MM.1S (cell line): ENCODE measurements at regions not wholly inside any gene's neighbourhood (a gene's known extent, or its start where the extent isn't known, plus 50 kb on each side); places are given as distances from the start of the nearest gene placed in this dataset.

Source experiments
- DNase-seq: peaks from one replicate; pipeline ENCODE4 v3.0.0-alpha.2; 2015
- H2AFZ ChIP-seq: fragments of 300-600 bp; sonication (generic); 2 replicates; pipeline ENCODE4 v1.6.0; 2016; ENCODE audit warnings: antibody characterized with exemption, low read length
- H3F3A ChIP-seq: fragments of 300-600 bp; sonication (generic); 2 replicates; pipeline ENCODE4 v1.6.1; 2016; ENCODE audit warnings: mild to moderate bottlenecking, antibody characterized with exemption, low read length, moderate library complexity, mixed read lengths; ENCODE audit not compliant: insufficient read depth
- H3K27ac ChIP-seq: fragments of 300-600 bp; sonication (generic); 2 replicates; pipeline ENCODE4 v1.5.1; 2016; ENCODE audit warnings: mild to moderate bottlenecking, low read length
- H3K27me3 ChIP-seq: fragments of 300-600 bp; sonication (generic); replicated peaks from 2 replicates; pipeline ENCODE4 v1.6.0; 2016; ENCODE audit warnings: low read length; ENCODE audit not compliant: insufficient read depth
- H3K36me3 ChIP-seq: fragments of 300-600 bp; sonication (generic); replicated peaks from 2 replicates; pipeline ENCODE4 v1.6.1; 2016; ENCODE audit warnings: mild to moderate bottlenecking, low read length, mixed read lengths; ENCODE audit not compliant: insufficient read depth
- H3K4me1 ChIP-seq: fragments of 300-600 bp; sonication (generic); 2 replicates; pipeline ENCODE4 v1.6.1; 2016; ENCODE audit warnings: low read length, mixed read lengths
- H3K4me2 ChIP-seq: fragments of 300-600 bp; sonication (generic); 2 replicates; pipeline ENCODE4 v1.6.0; 2016; ENCODE audit warnings: low read depth, low read length
- H3K4me3 ChIP-seq: fragments of 300-600 bp; sonication (generic); 2 replicates; pipeline ENCODE4 v1.5.1; 2016; ENCODE audit warnings: low read length, mixed read lengths
- H3K79me2 ChIP-seq: fragments of 300-600 bp; sonication (generic); 2 replicates; pipeline ENCODE4 v1.6.1; 2016; ENCODE audit warnings: mixed run types, low read length, mixed read lengths
- H3K9ac ChIP-seq: fragments of 300-600 bp; sonication (generic); 2 replicates; pipeline ENCODE4 v1.6.1; 2016; ENCODE audit warnings: low read length, mixed read lengths
- H3K9me2 ChIP-seq: fragments of 300-600 bp; sonication (generic); replicated peaks from 2 replicates; pipeline ENCODE4 v1.6.1; 2016; ENCODE audit warnings: mild to moderate bottlenecking, low read length, mixed read lengths; ENCODE audit not compliant: insufficient read depth
- H3K9me3 ChIP-seq: fragments of 300-600 bp; sonication (generic); replicated peaks from 2 replicates; pipeline ENCODE4 v1.6.1; 2016; ENCODE audit warnings: mild to moderate bottlenecking, low read length, mixed read lengths; ENCODE audit not compliant: insufficient read depth
- H4K20me1 ChIP-seq: fragments of 300-600 bp; sonication (generic); 2 replicates; pipeline ENCODE4 v1.6.1; 2016; ENCODE audit warnings: mild to moderate bottlenecking, low read length, moderate library complexity, mixed read lengths; ENCODE audit not compliant: insufficient read depth
- CTCF ChIP-seq: fragments of 300-600 bp; sonication (generic); IDR thresholded peaks from 2 replicates; pipeline ENCODE4 v1.5.1; 2016; ENCODE audit warnings: antibody characterized with exemption, low read length, mixed read lengths
- EZH2 ChIP-seq: fragments of 300-600 bp; sonication (generic); optimal IDR thresholded peaks from 2 replicates; pipeline ENCODE3; 2017; ENCODE audit warnings: low read depth, mild to moderate bottlenecking, antibody characterized with exemption, low read length, mixed read lengths
- EZH2phosphoT487 ChIP-seq: fragments of 300-600 bp; sonication (generic); IDR thresholded peaks from 2 replicates; pipeline ENCODE4 v1.6.1; 2018; ENCODE audit warnings: antibody characterized with exemption, low read length

GRCh38 chr4:122531038-122531437, 74.5 kb upstream of the IL2 start:
- no peak for TF ChIP-seq CTCF
- TF ChIP-seq EZH2, result no peak
- TF ChIP-seq EZH2phosphoT487, result no peak
- no peak for DNase-seq
- H3K36me3 ChIP-seq, result no peaks in the 10 kb centered on the region
- H3K9ac ChIP-seq, result no peak overlapping the region
- no peak overlapping the region for H2AFZ ChIP-seq
- no peaks in the 10 kb centered on the region for H3K4me1 ChIP-seq
- no peaks in the 10 kb centered on the region for H3K27me3 ChIP-seq
- no peak overlapping the region for H3K4me2 ChIP-seq
- no peaks in the 10 kb centered on the region for H3K9me3 ChIP-seq
- no peaks in the 10 kb centered on the region for H3K79me2 ChIP-seq
- no peak overlapping the region for H3K27ac ChIP-seq
- H4K20me1 ChIP-seq, result no peaks in the 10 kb centered on the region
- no peak overlapping the region for H3K4me3 ChIP-seq
- H3F3A ChIP-seq, result no peaks in the 10 kb centered on the region
- no peaks in the 10 kb centered on the region for H3K9me2 ChIP-seq

- H3K9me2 ChIP-seq, result no peaks in the 10 kb centered on the region
- no peaks in the 10 kb centered on the region for H3K36me3 ChIP-seq
- no peak overlapping the region for H3K27ac ChIP-seq
- no peak overlapping the region for H3K4me3 ChIP-seq
- H3K9me3 ChIP-seq, result no peaks in the 10 kb centered on the region
- H3F3A ChIP-seq, result no peaks in the 10 kb centered on the region
- no peak overlapping the region for H3K9ac ChIP-seq
- no peaks in the 10 kb centered on the region for H4K20me1 ChIP-seq
- no peaks in the 10 kb centered on the region for H3K4me1 ChIP-seq
- H3K4me2 ChIP-seq, result no peak overlapping the region
- no peaks in the 10 kb centered on the region for H3K27me3 ChIP-seq
- H2AFZ ChIP-seq, result no peak overlapping the region
- DNase-seq, result no peak
- H3K79me2 ChIP-seq, result no peaks in the 10 kb centered on the region
- no peak for TF ChIP-seq EZH2
- TF ChIP-seq CTCF, result no peak
- TF ChIP-seq EZH2phosphoT487, result no peak
Measured at GRCh38 chr4:122528879-122529278, 72.4 kb upstream of the IL2 start.

GRCh38 chr4:122525865-122526264, 69.3 kb upstream of the IL2 start:
- Histone ChIP-seq H3F3A (no peaks in the 10 kb centered on the region), H3K4me1 (no peaks in the 10 kb centered on the region)

More at GRCh38 chr4:122525865-122526264, 69.3 kb upstream of the IL2 start:
- H3K4me2 ChIP-seq, result no peak overlapping the region
- no peaks in the 10 kb centered on the region for H3K36me3 ChIP-seq
- no peaks in the 10 kb centered on the region for H3K79me2 ChIP-seq
- H3K9me3 ChIP-seq, result no peaks in the 10 kb centered on the region
- no peak for TF ChIP-seq CTCF
- no peak for TF ChIP-seq EZH2
- no peak for TF ChIP-seq EZH2phosphoT487
- no peaks in the 10 kb centered on the region for H3K27me3 ChIP-seq
- no peak overlapping the region for H3K9ac ChIP-seq
- H2AFZ ChIP-seq, result no peak overlapping the region
- H3K4me3 ChIP-seq, result no peak overlapping the region
- H3K27ac ChIP-seq, result no peak overlapping the region
- H4K20me1 ChIP-seq, result no peaks in the 10 kb centered on the region
- DNase-seq, result no peak
- H3K9me2 ChIP-seq, result no peaks in the 10 kb centered on the region
